HCT116 (cell line): ENCODE measurements at regions not wholly inside any gene's neighbourhood (a gene's known extent, or its start where the extent isn't known, plus 50 kb on each side); places are given as distances from the start of the nearest gene placed in this dataset.

Experiments
- ATAC-seq: fragments of 200-7000 bp; cut with Tn5 transposase; 2 replicates; pipeline ENCODE4 v1.9.1; 2020; ENCODE audit warnings: mild to moderate bottlenecking, moderate library complexity
- BruUV-seq: library from RNA; stranded (reverse); fragments of 400-500 nt; replicated peaks from 2 replicates; lab custom pipeline; 2021; lab: Mats Ljungman, UMichigan
- CTCF ChIA-PET: fragments of 300-600 bp; sonication (Branson Sonifier 250); formaldehyde crosslinking; loops from one replicate; lab custom pipeline; 2021; ENCODE audit warnings: antibody characterized with exemption; lab: Charles Lee
- POLR2A ChIA-PET: fragments of 300-600, 350-600 bp; sonication (Branson Sonifier 250); formaldehyde crosslinking; loops from one replicate; lab custom pipeline; 2021; ENCODE audit warnings: antibody characterized with exemption; lab: Charles Lee
- RAD21 ChIA-PET, 2 experiments: fragments of 300-600 bp; sonication (Branson Sonifier 250); formaldehyde crosslinking; loops; one replicate each; lab custom pipeline; 2023; ENCODE audit warnings: low total read pairs in 2 of 2; ENCODE audit not compliant: uncharacterized antibody in 2 of 2, unreplicated experiment in 2 of 2, low non-redundant PET in 1 of 2; lab: Charles Lee
- DNase-seq: peaks from one replicate; pipeline ENCODE4 v3.0.0-alpha.2; 2010; ENCODE audit warnings: low read depth, low spot score
- H2AFZ ChIP-seq: fragments of 200-600 bp; shearing (Covaris generic), sonication (generic); 2 replicates; pipeline ENCODE4 v1.6.1; 2017; ENCODE audit warnings: low read depth, mixed run types, mixed read lengths, antibody characterized with exemption, low read length; ENCODE audit not compliant: poor library complexity, severe bottlenecking
- H3K27ac ChIP-seq: 2 replicates; pipeline ENCODE4 v1.5.1; 2012; ENCODE audit warnings: low read depth, low read length
- H3K27me3 ChIP-seq: fragments of 200-600 bp; sonication (generic); 2 replicates; pipeline ENCODE4 v1.6.1; 2016; ENCODE audit warnings: mixed run types, low read length, mixed read lengths; ENCODE audit not compliant: insufficient read depth
- H3K36me3 ChIP-seq, 2 experiments: fragments of 200-500 bp in 1 of 2; fragments of 200-600 bp in 1 of 2; sonication (Bioruptor generic) in 1 of 2; sonication (generic) in 1 of 2; 2 replicates each; pipeline versions ENCODE4 v1.5.1 to v1.6.1; 2014 to 2016; ENCODE audit warnings: low read length in 2 of 2, inconsistent platforms in 1 of 2, mixed read lengths in 1 of 2, mixed run types in 1 of 2; ENCODE audit not compliant: insufficient read depth in 2 of 2, control insufficient read depth in 1 of 2
- H3K4me1 ChIP-seq, 2 experiments: fragments of 200-600 bp in 1 of 2; sonication (generic) in 1 of 2; 2 replicates each; pipeline versions ENCODE4 v1.5.1 to v1.6.1; 2012 to 2017; ENCODE audit warnings: low read length in 2 of 2, inconsistent platforms in 1 of 2, mild to moderate bottlenecking in 1 of 2, mixed read lengths in 1 of 2, mixed run types in 1 of 2, moderate library complexity in 1 of 2; ENCODE audit not compliant: insufficient read depth in 2 of 2, control insufficient read depth in 1 of 2
- H3K4me2 ChIP-seq: fragments of 200-600 bp; sonication (generic); 2 replicates; pipeline ENCODE4 v1.6.1; 2017; ENCODE audit warnings: mixed run types, low read length, mixed read lengths
- H3K4me3 ChIP-seq, 2 experiments: fragments of 200-600 bp in 1 of 2; sonication (generic) in 1 of 2; replicated peaks in 1 of 2; 2 replicates each; pipeline ENCODE4 v1.5.1; 2011 to 2016; ENCODE audit warnings: low read length in 2 of 2, control low read depth in 1 of 2, low read depth in 1 of 2, mild to moderate bottlenecking in 1 of 2, mixed read lengths in 1 of 2, mixed run types in 1 of 2
- H3K79me2 ChIP-seq: fragments of 200-600 bp; sonication (generic); 2 replicates; pipeline ENCODE4 v1.6.1; 2017; ENCODE audit warnings: mild to moderate bottlenecking, mixed run types, low read length, moderate library complexity, mixed read lengths; ENCODE audit not compliant: insufficient read depth
- H3K9ac ChIP-seq: fragments of 200-600 bp; sonication (generic); 2 replicates; pipeline ENCODE4 v1.6.1; 2016; ENCODE audit warnings: low read length, mixed read lengths
- H3K9me2 ChIP-seq: fragments of 200-600 bp; sonication (generic), shearing (Covaris generic); 2 replicates; pipeline ENCODE4 v1.6.1; 2017; ENCODE audit warnings: mixed run types, mild to moderate bottlenecking, moderate library complexity; ENCODE audit not compliant: insufficient read depth
- H3K9me3 ChIP-seq, 2 experiments: fragments of 200-500 bp in 1 of 2; fragments of 200-600 bp in 1 of 2; sonication (Bioruptor generic) in 1 of 2; sonication (generic) in 1 of 2; 2 replicates each; pipeline ENCODE4 v1.6.1; 2014 to 2017; ENCODE audit warnings: low read length in 2 of 2, mixed read lengths in 2 of 2, inconsistent platforms in 1 of 2, low read depth in 1 of 2, mild to moderate bottlenecking in 1 of 2, mixed run types in 1 of 2, moderate library complexity in 1 of 2; ENCODE audit not compliant: control insufficient read depth in 1 of 2, insufficient read depth in 1 of 2
- H4K20me1 ChIP-seq: fragments of 200-600 bp; sonication (generic), shearing (Covaris generic); 2 replicates; pipeline ENCODE4 v1.6.1; 2017; ENCODE audit warnings: mixed run types, mild to moderate bottlenecking, moderate library complexity; ENCODE audit not compliant: insufficient read depth
- CBX3 ChIP-seq: IDR thresholded peaks from 2 replicates; pipeline ENCODE4 v1.6.1; 2012; ENCODE audit warnings: low read depth
- CEBPB ChIP-seq: IDR thresholded peaks from 2 replicates; pipeline ENCODE4 v1.6.1; 2012; ENCODE audit warnings: low read depth
- ELF1 ChIP-seq: IDR thresholded peaks from 2 replicates; pipeline ENCODE4 v1.6.1; 2012; ENCODE audit warnings: low read depth, borderline replicate concordance
- EZH2 ChIP-seq: fragments of 200-600 bp; sonication (generic); IDR thresholded peaks from 2 replicates; pipeline ENCODE4 v1.6.1; 2017; ENCODE audit warnings: antibody characterized with exemption, mixed run types
- EZH2phosphoT487 ChIP-seq: fragments of 200-600 bp; IDR thresholded peaks from 2 replicates; pipeline ENCODE4 v1.6.1; 2018; ENCODE audit warnings: antibody characterized with exemption, borderline replicate concordance
- POLR2AphosphoS5 ChIP-seq: IDR thresholded peaks from 2 replicates; pipeline ENCODE4 v1.6.1; 2011; ENCODE audit warnings: mild to moderate bottlenecking, low read depth, low read length, moderate library complexity
- RAD21 ChIP-seq: IDR thresholded peaks from 2 replicates; pipeline ENCODE4 v1.6.1; 2012; ENCODE audit warnings: low read depth, mild to moderate bottlenecking
- SIN3A ChIP-seq: IDR thresholded peaks from 2 replicates; pipeline ENCODE4 v1.6.1; 2012; ENCODE audit warnings: low read depth
- SRF ChIP-seq: IDR thresholded peaks from 2 replicates; pipeline ENCODE4 v1.6.1; 2012; ENCODE audit warnings: low read depth
- TCF7L2 ChIP-seq: IDR thresholded peaks from 2 replicates; pipeline ENCODE4 v1.7.0; 2011; ENCODE audit warnings: borderline replicate concordance, inconsistent platforms; ENCODE audit not compliant: insufficient read depth, insufficient read length; ENCODE audit errors: extremely low read depth
- intact Hi-C: fragments of 100-400 bp; cut with micrococcal nuclease; formaldehyde crosslinking; loops from 2 replicates; pipeline ENCODE4 v1.10.0; 2022
- TF ChIP-seq, protein P1 (sequence below): IDR thresholded peaks from 2 replicates; pipeline ENCODE4 v1.6.1; 2012
- TF ChIP-seq, protein P2 (sequence below), 3 experiments: fragments of 200-600 bp in 1 of 3; sonication (generic) in 1 of 3; IDR thresholded peaks in 2 of 3; conservative IDR thresholded peaks in 1 of 3; 2 replicates each; pipeline ENCODE4 v1.5.1; 2012 to 2017; ENCODE audit warnings: low read depth in 2 of 3, low read length in 2 of 3, antibody characterized with exemption in 1 of 3, borderline replicate concordance in 1 of 3, control low read depth in 1 of 3, mild to moderate bottlenecking in 1 of 3, mixed read lengths in 1 of 3, mixed run types in 1 of 3, moderate library complexity in 1 of 3; ENCODE audit not compliant: insufficient read depth in 1 of 3

DNA sequence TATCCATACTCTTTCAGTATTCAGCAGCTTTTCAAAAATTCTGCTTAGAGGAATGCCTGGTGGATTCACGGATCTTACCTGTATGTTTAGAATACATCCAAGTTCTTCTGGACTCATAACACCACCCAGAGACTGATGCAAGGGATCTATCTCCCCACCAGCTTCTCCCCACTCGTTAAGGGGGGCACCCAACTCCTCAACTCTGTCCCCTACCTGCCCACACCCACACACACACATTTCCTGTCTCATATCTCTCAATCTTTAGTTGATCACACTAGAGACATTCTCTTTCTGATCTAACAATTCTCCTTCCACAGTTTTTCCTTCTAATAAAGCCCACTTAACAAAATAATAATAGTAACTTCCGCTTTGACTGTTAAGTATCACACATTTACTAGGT, 110.1 kb downstream of the DLEU7 start:
- ChIA-PET CTCF (no interaction called here), RAD21 (no interaction called here), POLR2A (no interaction called here)
- Histone ChIP-seq H3K4me3 (no peak overlapping the region), H3K9me3 (no peaks in the 10 kb centered on the region), H3K27ac (no peak overlapping the region), H3K27me3 (no peaks in the 10 kb centered on the region), H3K4me2 (no peak overlapping the region), H3K9ac (no peak overlapping the region), H3K4me1 (peaks cover 3 to 5% of the 10 kb centered on the region in 2 experiments; a peak in 1 of 4 replicates), H2AFZ (no peak overlapping the region), H3K79me2 (no peaks in the 10 kb centered on the region), H3K9me2 (no peaks in the 10 kb centered on the region), H3K36me3 (no peaks in the 10 kb centered on the region), H4K20me1 (no peaks in the 10 kb centered on the region)
- no TSS peak for BruUV-seq
- ATAC-seq (no peak), DNase-seq (no peak)
- TF ChIP-seq RAD21 (no peak), EZH2 (no peak), SRF (no peak), CBX3 (no peak), TCF7L2 (no peak), SIN3A (no peak), CEBPB (no peak), POLR2AphosphoS5 (no peak), EZH2phosphoT487 (no peak), ELF1 (no peak)
- TF ChIP-seq, protein P1, sequence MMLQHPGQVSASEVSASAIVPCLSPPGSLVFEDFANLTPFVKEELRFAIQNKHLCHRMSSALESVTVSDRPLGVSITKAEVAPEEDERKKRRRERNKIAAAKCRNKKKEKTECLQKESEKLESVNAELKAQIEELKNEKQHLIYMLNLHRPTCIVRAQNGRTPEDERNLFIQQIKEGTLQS: no peak
- TF ChIP-seq, protein P2, sequence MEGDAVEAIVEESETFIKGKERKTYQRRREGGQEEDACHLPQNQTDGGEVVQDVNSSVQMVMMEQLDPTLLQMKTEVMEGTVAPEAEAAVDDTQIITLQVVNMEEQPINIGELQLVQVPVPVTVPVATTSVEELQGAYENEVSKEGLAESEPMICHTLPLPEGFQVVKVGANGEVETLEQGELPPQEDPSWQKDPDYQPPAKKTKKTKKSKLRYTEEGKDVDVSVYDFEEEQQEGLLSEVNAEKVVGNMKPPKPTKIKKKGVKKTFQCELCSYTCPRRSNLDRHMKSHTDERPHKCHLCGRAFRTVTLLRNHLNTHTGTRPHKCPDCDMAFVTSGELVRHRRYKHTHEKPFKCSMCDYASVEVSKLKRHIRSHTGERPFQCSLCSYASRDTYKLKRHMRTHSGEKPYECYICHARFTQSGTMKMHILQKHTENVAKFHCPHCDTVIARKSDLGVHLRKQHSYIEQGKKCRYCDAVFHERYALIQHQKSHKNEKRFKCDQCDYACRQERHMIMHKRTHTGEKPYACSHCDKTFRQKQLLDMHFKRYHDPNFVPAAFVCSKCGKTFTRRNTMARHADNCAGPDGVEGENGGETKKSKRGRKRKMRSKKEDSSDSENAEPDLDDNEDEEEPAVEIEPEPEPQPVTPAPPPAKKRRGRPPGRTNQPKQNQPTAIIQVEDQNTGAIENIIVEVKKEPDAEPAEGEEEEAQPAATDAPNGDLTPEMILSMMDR (IDR thresholded peaks at IDR 0.05 in 2 of 3, conservative IDR thresholded peaks at IDR 0.05 in 1 of 3; ENCODE audit: borderline replicate concordance in 1 of 3, insufficient read depth in 1 of 3, low read depth in 2 of 3, low read length in 2 of 3): no peak
- intact Hi-C loops: no loop called here
